ENCODE measurements at regions not wholly inside any gene's neighbourhood (a gene's known extent, or its start where the extent isn't known, plus 50 kb on each side); places are given as distances from the start of the nearest gene placed in this dataset.
"Not testable (repeated sequence)": the region's sequence is repeated elsewhere in the genome, so short reads cannot be mapped to it uniquely, and the experiment has no call there.

GRCh38 chr12:78279567-78279966 is 448.9 kb downstream of the NAV3 start:
- Histone ChIP-seq H3K4me1 (ENCODE audit: control insufficient read depth, extremely low read depth, insufficient read depth, low read length) (no peaks in the 10 kb centered on the region), H3K4me3 (replicated peaks in 1 of 3; ENCODE audit: insufficient read depth in 1 of 3, low read depth in 1 of 3, low read length in 3 of 3) (no peak overlapping the region), H4K20me1 (replicated peaks; ENCODE audit: control insufficient read depth, extremely low read depth, insufficient read depth, low read length) (no peaks in the 10 kb centered on the region), H2AFZ (ENCODE audit: low read depth, low read length) (no peak overlapping the region), H3K27ac (ENCODE audit: insufficient read depth, low read depth, low read length) (no peak overlapping the region), H3K9me1 (replicated peaks; ENCODE audit: control insufficient read depth, extremely low read depth, insufficient read depth, low read length) (no peaks in the 10 kb centered on the region), H3K36me3 (ENCODE audit: control insufficient read depth in 2 of 2, extremely low read depth in 1 of 2, insufficient read depth in 2 of 2, low read length in 2 of 2) (no peaks in the 10 kb centered on the region), H3K27me3 (ENCODE audit: control insufficient read depth in 2 of 2, insufficient read depth in 2 of 2, low read length in 2 of 2) (no peaks in the 10 kb centered on the region), H3K4me2 (ENCODE audit: insufficient read depth, low read length) (no peak overlapping the region), H3K79me2 (ENCODE audit: control insufficient read depth, insufficient read depth, low read length) (no peaks in the 10 kb centered on the region), H3K9ac (replicated peaks; ENCODE audit: extremely low read depth, insufficient read depth, low read length) (no peak overlapping the region), H3K9me3 (replicated peaks; ENCODE audit: control insufficient read depth, insufficient read depth, low read length) (no peaks in the 10 kb centered on the region)
- FAIRE-seq (no peak), DNase-seq (ENCODE audit: low read depth, low spot score) (no peak)
- TF ChIP-seq POLR2AphosphoS5 (IDR thresholded peaks at IDR 0.05; ENCODE audit: insufficient read depth, low read depth, low read length) (no peak), POLR2A (IDR thresholded peaks at IDR 0.05; ENCODE audit: low read depth, low read length) (no peak), EZH2 (IDR thresholded peaks at IDR 0.05; ENCODE audit: borderline replicate concordance, low read depth, low read length, severe bottlenecking) (no peak), MYC (IDR thresholded peaks at IDR 0.05; ENCODE audit: low read depth, low read length) (no peak), GATA2 (IDR thresholded peaks at IDR 0.05; ENCODE audit: insufficient read depth, insufficient read length, low read depth, low read length) (no peak)
- TF ChIP-seq, protein P1, sequence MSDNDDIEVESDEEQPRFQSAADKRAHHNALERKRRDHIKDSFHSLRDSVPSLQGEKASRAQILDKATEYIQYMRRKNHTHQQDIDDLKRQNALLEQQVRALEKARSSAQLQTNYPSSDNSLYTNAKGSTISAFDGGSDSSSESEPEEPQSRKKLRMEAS (IDR thresholded peaks at IDR 0.05; ENCODE audit: insufficient read depth, insufficient read length): no peak
- POLR2A ChIA-PET: no interaction called here
- dilution Hi-C loops (cut with MboI; ENCODE audit: extremely low pct_ligation_motif_present, low sequenced_read_pairs) (no loop called here), intact Hi-C loops (cut with micrococcal nuclease) (no loop called here)
- BruUV-seq (replicated peaks): no TSS peak
- CTCF ChIA-PET: no interaction called here

DNA sequence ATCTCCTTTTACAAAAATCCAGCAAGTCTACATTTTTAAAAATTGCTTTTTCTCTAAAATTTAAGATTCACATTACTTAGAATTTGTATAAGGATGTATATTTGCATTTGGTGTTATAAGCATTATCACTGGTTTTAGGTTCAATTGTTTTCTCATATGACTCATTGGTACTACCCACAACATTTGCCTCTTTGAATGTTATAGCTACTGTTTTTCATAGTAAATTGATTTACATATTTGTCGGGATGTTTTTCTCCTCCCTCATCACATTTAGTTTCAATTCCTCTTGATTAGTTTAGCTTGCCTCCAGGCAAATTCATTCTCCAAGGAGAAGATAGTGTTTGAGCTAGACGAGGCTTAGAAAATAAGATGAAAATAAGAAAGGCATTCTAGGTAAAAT is 450.4 kb downstream of the NAV3 start:
- H3K9me3 ChIP-seq (replicated peaks; ENCODE audit: control insufficient read depth, insufficient read depth, low read length); DNase-seq (ENCODE audit: low read depth, low spot score); BruUV-seq (replicated peaks); H3K4me3 ChIP-seq (replicated peaks in 1 of 3; ENCODE audit: insufficient read depth in 1 of 3, low read depth in 1 of 3, low read length in 3 of 3); H3K4me1 ChIP-seq (ENCODE audit: control insufficient read depth, extremely low read depth, insufficient read depth, low read length); POLR2A ChIA-PET; H2AFZ ChIP-seq (ENCODE audit: low read depth, low read length); FAIRE-seq; H4K20me1 ChIP-seq (replicated peaks; ENCODE audit: control insufficient read depth, extremely low read depth, insufficient read depth, low read length); H3K27me3 ChIP-seq (ENCODE audit: control insufficient read depth in 2 of 2, insufficient read depth in 2 of 2, low read length in 2 of 2); dilution Hi-C loops (cut with MboI; ENCODE audit: extremely low pct_ligation_motif_present, low sequenced_read_pairs); H3K36me3 ChIP-seq (ENCODE audit: control insufficient read depth in 2 of 2, extremely low read depth in 1 of 2, insufficient read depth in 2 of 2, low read length in 2 of 2); intact Hi-C loops (cut with micrococcal nuclease); H3K4me2 ChIP-seq (ENCODE audit: insufficient read depth, low read length); H3K9ac ChIP-seq (replicated peaks; ENCODE audit: extremely low read depth, insufficient read depth, low read length); H3K9me1 ChIP-seq (replicated peaks; ENCODE audit: control insufficient read depth, extremely low read depth, insufficient read depth, low read length); H3K27ac ChIP-seq (ENCODE audit: insufficient read depth, low read depth, low read length); H3K79me2 ChIP-seq (ENCODE audit: control insufficient read depth, insufficient read depth, low read length): not testable (repeated sequence)
- CTCF ChIA-PET: interaction anchor here (1.5 kb wide), 1 partner anchor 140 kb away, joined by 3 read pairs; no protein-coding TSS in a partner anchor
